Natural killer cell (primary cell): ENCODE measurements at regions not wholly inside any gene's neighbourhood (a gene's known extent, or its start where the extent isn't known, plus 50 kb on each side); places are given as distances from the start of the nearest gene placed in this dataset.

ENCODE experiments used
- ATAC-seq, 3 donors: fragments of 150-1000 bp in 2 of 3; fragments of 200-7000 bp in 1 of 3; cut with Tn5 transposase; 1 replicate in 1 of 3; 2 replicates in 2 of 3; pipeline ENCODE4 v1.10.0; 2021; ENCODE audit warnings: mild to moderate bottlenecking in 2 of 3, moderate library complexity in 2 of 3
- DNase-seq, 2 donors: peaks; one replicate each; pipeline versions ENCODE4 v3.0.0 to v3.0.0-alpha.2; 2013 to 2021; ENCODE audit warnings: mixed read lengths in 1 of 2
- H3K27ac ChIP-seq: one replicate; pipeline ENCODE4 v1.5.1; 2013; ENCODE audit warnings: mild to moderate bottlenecking, low read length
- H3K27me3 ChIP-seq: one replicate; pipeline ENCODE4 v1.6.1; 2013; ENCODE audit warnings: low read length; ENCODE audit not compliant: control insufficient read depth, insufficient read depth
- H3K36me3 ChIP-seq: one replicate; pipeline ENCODE4 v1.6.1; 2013; ENCODE audit warnings: low read length; ENCODE audit not compliant: control insufficient read depth, insufficient read depth
- H3K4me1 ChIP-seq: one replicate; pipeline ENCODE4 v1.6.1; 2013; ENCODE audit warnings: low read length; ENCODE audit not compliant: control insufficient read depth, insufficient read depth
- H3K4me3 ChIP-seq: one replicate; pipeline ENCODE4 v1.5.1; 2013; ENCODE audit warnings: low read length
- H3K9me3 ChIP-seq: one replicate; pipeline ENCODE4 v1.6.1; 2013; ENCODE audit warnings: low read length; ENCODE audit not compliant: control insufficient read depth, insufficient read depth
- H3K27ac Mint-ChIP-seq, 2 donors: one replicate each; pipeline ENCODE4 v1.8.0; 2022; ENCODE audit warnings: mild to moderate bottlenecking in 2 of 2, mixed read lengths in 2 of 2, moderate library complexity in 1 of 2
- H3K27me3 Mint-ChIP-seq, 2 donors: one replicate each; pipeline ENCODE4 v1.8.0; 2022; ENCODE audit warnings: low read depth in 2 of 2, mixed read lengths in 2 of 2
- H3K36me3 Mint-ChIP-seq: one replicate; pipeline ENCODE4 v1.8.0; 2022; ENCODE audit warnings: mixed read lengths
- H3K4me1 Mint-ChIP-seq, 2 donors: one replicate each; pipeline ENCODE4 v1.8.0; 2022; ENCODE audit warnings: mixed read lengths in 2 of 2
- H3K4me3 Mint-ChIP-seq: one replicate; pipeline ENCODE4 v1.8.0; 2022; ENCODE audit warnings: mild to moderate bottlenecking, moderate library complexity, mixed read lengths
- H3K9me3 Mint-ChIP-seq, 2 donors: one replicate each; pipeline ENCODE4 v1.8.0; 2022; ENCODE audit warnings: mixed read lengths in 2 of 2
- CTCF ChIP-seq: fragments of 200-600 bp; IDR thresholded peaks from one replicate; pipeline ENCODE4 v1.8.0; 2022; ENCODE audit warnings: antibody characterized with exemption
- WGBS: methylation state at CpG from one replicate; pipeline ENCODE4 v1.1.7; 2013; ENCODE audit warnings: missing lambda C conversion rate; ENCODE audit not compliant: insufficient coverage; 5-methylcytosine and 5-hydroxymethylcytosine counted together
- intact Hi-C: fragments of 100-400 bp; cut with micrococcal nuclease; formaldehyde crosslinking; loops from one replicate; pipeline ENCODE4 v1.14.2; 2022

- no peaks in the 10 kb centered on the region for H3K36me3 ChIP-seq
- H3K4me3 ChIP-seq = no peak overlapping the region
- TF ChIP-seq CTCF = no peak
- no peak overlapping the region for H3K27ac ChIP-seq
- intact Hi-C loops = no loop called here
- Mint-ChIP-seq H3K36me3 (no peaks in the 10 kb centered on the region), H3K4me3 (no peak overlapping the region), H3K4me1 (no peaks in the 10 kb centered on the region), H3K27ac (no peak overlapping the region), H3K27me3 (no peaks in the 10 kb centered on the region), H3K9me3 (peaks cover 8 to 25% of the 10 kb centered on the region in 2 donors)
- ATAC-seq (no peak), DNase-seq (no peak)
- WGBS = 33% methylated on average over 5 of the region's 5 CpGs
- no peaks in the 10 kb centered on the region for H3K4me1 ChIP-seq
- H3K27me3 ChIP-seq = no peaks in the 10 kb centered on the region
- no peaks in the 10 kb centered on the region for H3K9me3 ChIP-seq
Observed at GRCh38 chr1:81351864-81352263, 448.9 kb upstream of the ADGRL2 start.

- Histone ChIP-seq H3K27ac (no peak overlapping the region), H3K36me3 (no peaks in the 10 kb centered on the region), H3K27me3 (no peaks in the 10 kb centered on the region), H3K4me3 (no peak overlapping the region), H3K4me1 (no peaks in the 10 kb centered on the region), H3K9me3 (no peaks in the 10 kb centered on the region)
- TF ChIP-seq CTCF = no peak
- H3K4me1 Mint-ChIP-seq = no peaks in the 10 kb centered on the region
- H3K27me3 Mint-ChIP-seq = no peaks in the 10 kb centered on the region
- H3K4me3 Mint-ChIP-seq = no peak overlapping the region
- H3K36me3 Mint-ChIP-seq = no peaks in the 10 kb centered on the region
- H3K27ac Mint-ChIP-seq = no peak overlapping the region
- H3K9me3 Mint-ChIP-seq = peaks cover 8 to 27% of the 10 kb centered on the region in 2 donors
- intact Hi-C loops = no loop called here
- WGBS = 76% methylated on average over 3 of the region's 3 CpGs
- no peak for ATAC-seq
- DNase-seq = no peak
Observed at GRCh38 chr1:81349194-81349965, 451.4 kb upstream of the ADGRL2 start.

- Mint-ChIP-seq H3K27me3 (no peaks in the 10 kb centered on the region), H3K27ac (no peak overlapping the region), H3K4me1 (no peaks in the 10 kb centered on the region), H3K36me3 (no peaks in the 10 kb centered on the region), H3K9me3 (peaks cover 2 to 15% of the 10 kb centered on the region in 2 donors), H3K4me3 (no peak overlapping the region)
- Histone ChIP-seq H3K36me3 (no peaks in the 10 kb centered on the region), H3K27ac (no peak overlapping the region), H3K4me3 (no peak overlapping the region), H3K9me3 (no peaks in the 10 kb centered on the region), H3K27me3 (no peaks in the 10 kb centered on the region), H3K4me1 (no peaks in the 10 kb centered on the region)
- 94% methylated on average over 2 of the region's 2 CpGs for WGBS
- intact Hi-C loops = no loop called here
- DNase-seq (no peak), ATAC-seq (no peak)
- no peak for TF ChIP-seq CTCF
Observed at GRCh38 chr1:81345110-81345509, 455.6 kb upstream of the ADGRL2 start.

- no peaks in the 10 kb centered on the region for H3K27me3 Mint-ChIP-seq
- TF ChIP-seq CTCF = no peak
- H3K27ac Mint-ChIP-seq = no peak overlapping the region
- intact Hi-C loops = no loop called here
- no peaks in the 10 kb centered on the region for H3K36me3 Mint-ChIP-seq
- Histone ChIP-seq H3K9me3 (peaks cover 4% of the 10 kb centered on the region), H3K36me3 (no peaks in the 10 kb centered on the region), H3K4me3 (no peak overlapping the region), H3K27me3 (no peaks in the 10 kb centered on the region), H3K27ac (no peak overlapping the region), H3K4me1 (no peaks in the 10 kb centered on the region)
- DNase-seq (no peak), ATAC-seq (no peak)
- no peaks in the 10 kb centered on the region for H3K4me1 Mint-ChIP-seq
- H3K9me3 Mint-ChIP-seq = peaks cover 4 to 13% of the 10 kb centered on the region in 2 donors
- H3K4me3 Mint-ChIP-seq = no peak overlapping the region
- WGBS = 26% methylated on average over 2 of the region's 2 CpGs
Observed at GRCh38 chr1:81340239-81340638, 460.5 kb upstream of the ADGRL2 start.
